IMR-90 (cell line): ENCODE measurements at regions not wholly inside any gene's neighbourhood (a gene's known extent, or its start where the extent isn't known, plus 50 kb on each side); places are given as distances from the start of the nearest gene placed in this dataset.

Experiments used
- ATAC-seq: fragments of 200-7000 bp; cut with Tn5 transposase; 2 replicates; pipeline ENCODE4 v1.9.1; 2020; ENCODE audit warnings: low read depth, mild to moderate bottlenecking, moderate library complexity
- BruUV-seq: library from RNA; stranded (reverse); fragments of 400-500 nt; replicated peaks from 2 replicates; lab custom pipeline; 2021; lab: Mats Ljungman, UMichigan
- CTCF ChIA-PET: fragments of 300-600 bp; formaldehyde crosslinking; extraction: SDS; loops from one replicate; lab custom pipeline; 2021; ENCODE audit warnings: antibody characterized with exemption; lab: Yijun Ruan, JAX
- POLR2A ChIA-PET: fragments of 300-600 bp; sonication (Branson Sonifier 250); formaldehyde crosslinking; loops from one replicate; lab custom pipeline; 2022; ENCODE audit warnings: antibody characterized with exemption; ENCODE audit not compliant: unreplicated experiment; lab: Charles Lee
- DNase-seq: peaks from one replicate; pipeline ENCODE4 v3.0.0; 2013
- H2AFZ ChIP-seq: replicated peaks from 2 replicates; pipeline ENCODE3; 2013; ENCODE audit warnings: low read length, mild to moderate bottlenecking; ENCODE audit not compliant: poor library complexity
- H2AK5ac ChIP-seq: 2 replicates; pipeline ENCODE4 v1.6.1; 2013; ENCODE audit warnings: low read depth, low read length, inconsistent platforms
- H2AK9ac ChIP-seq: replicated peaks from 2 replicates; pipeline ENCODE3; 2013; ENCODE audit warnings: mild to moderate bottlenecking, low read depth, low read length, moderate library complexity; ENCODE audit not compliant: poor library complexity
- H2BK120ac ChIP-seq: 2 replicates; pipeline ENCODE4 v1.6.1; 2013; ENCODE audit warnings: low read depth, low read length, inconsistent platforms
- H2BK15ac ChIP-seq: 3 replicates; pipeline ENCODE4 v1.6.1; 2013; ENCODE audit warnings: low read depth, low read length, inconsistent platforms
- H2BK20ac ChIP-seq: 2 replicates; pipeline ENCODE4 v1.6.1; 2013; ENCODE audit warnings: low read depth, mild to moderate bottlenecking, inconsistent platforms, low read length, moderate library complexity
- H2BK5ac ChIP-seq: 2 replicates; pipeline ENCODE4 v1.6.1; 2013; ENCODE audit warnings: mild to moderate bottlenecking, low read depth, low read length, inconsistent platforms; ENCODE audit not compliant: poor library complexity, severe bottlenecking
- H3K14ac ChIP-seq: replicated peaks from 2 replicates; pipeline ENCODE4 v1.6.1; 2013; ENCODE audit warnings: low read depth, low read length, inconsistent platforms
- H3K18ac ChIP-seq: 2 replicates; pipeline ENCODE4 v1.6.1; 2013; ENCODE audit warnings: low read depth, low read length, control low read depth
- H3K23ac ChIP-seq: 2 replicates; pipeline ENCODE4 v1.6.1; 2013; ENCODE audit warnings: low read depth, low read length, inconsistent platforms
- H3K27ac ChIP-seq: 2 replicates; pipeline ENCODE4 v1.5.1; 2013; ENCODE audit warnings: mild to moderate bottlenecking, control low read depth, low read length; ENCODE audit not compliant: insufficient read depth
- H3K27me3 ChIP-seq: 2 replicates; pipeline ENCODE4 v1.6.1; 2013; ENCODE audit warnings: low read length; ENCODE audit not compliant: control insufficient read depth, insufficient read depth
- H3K36me3 ChIP-seq: 2 replicates; pipeline ENCODE4 v1.6.1; 2013; ENCODE audit warnings: low read length, mixed read lengths; ENCODE audit not compliant: control insufficient read depth, insufficient read depth
- H3K4ac ChIP-seq: 2 replicates; pipeline ENCODE4 v1.6.1; 2013; ENCODE audit warnings: low read depth, low read length, inconsistent platforms
- H3K4me1 ChIP-seq: 2 replicates; pipeline ENCODE4 v1.6.1; 2013; ENCODE audit warnings: low read length, mixed read lengths; ENCODE audit not compliant: control insufficient read depth, insufficient read depth
- H3K4me2 ChIP-seq: 2 replicates; pipeline ENCODE4 v1.6.1; 2013; ENCODE audit warnings: low read depth, mild to moderate bottlenecking, control low read depth, low read length, moderate library complexity
- H3K4me3 ChIP-seq: 2 replicates; pipeline ENCODE4 v1.5.1; 2013; ENCODE audit warnings: low read depth, mild to moderate bottlenecking, control low read depth, low read length, moderate library complexity; ENCODE audit not compliant: insufficient read depth
- H3K56ac ChIP-seq: 2 replicates; pipeline ENCODE4 v1.6.1; 2013; ENCODE audit warnings: low read length, inconsistent platforms; ENCODE audit not compliant: insufficient read depth; ENCODE audit errors: extremely low read depth
- H3K79me1 ChIP-seq, 2 experiments: 2 replicates each; pipeline ENCODE4 v1.6.1; 2013; ENCODE audit warnings: low read length in 2 of 2, inconsistent platforms in 1 of 2, low read depth in 1 of 2
- H3K9ac ChIP-seq: 2 replicates; pipeline ENCODE4 v1.6.1; 2013; ENCODE audit warnings: low read depth, low read length, control low read depth
- H3K9me1 ChIP-seq: 2 replicates; pipeline ENCODE4 v1.6.1; 2013; ENCODE audit warnings: low read length, inconsistent platforms; ENCODE audit not compliant: insufficient read depth
- H3K9me3 ChIP-seq: 2 replicates; pipeline ENCODE4 v1.6.1; 2013; ENCODE audit warnings: low read length; ENCODE audit not compliant: control insufficient read depth, insufficient read depth
- H4K20me1 ChIP-seq: 2 replicates; pipeline ENCODE4 v1.6.1; 2013; ENCODE audit warnings: low read length, inconsistent platforms; ENCODE audit not compliant: insufficient read depth
- H4K5ac ChIP-seq: 2 replicates; pipeline ENCODE4 v1.6.1; 2013; ENCODE audit warnings: mild to moderate bottlenecking, low read depth, low read length, control low read depth
- H4K8ac ChIP-seq, 2 experiments: 2 replicates each; pipeline ENCODE4 v1.6.1; 2013; ENCODE audit warnings: low read depth in 2 of 2, low read length in 2 of 2, control low read depth in 1 of 2, inconsistent platforms in 1 of 2
- H4K91ac ChIP-seq: 2 replicates; pipeline ENCODE4 v1.6.1; 2013; ENCODE audit warnings: low read depth, low read length, inconsistent platforms; ENCODE audit not compliant: insufficient read depth
- BHLHE40 ChIP-seq: fragments of 150-350 bp; IDR thresholded peaks from 2 replicates; pipeline ENCODE4 v1.6.1; 2016; ENCODE audit warnings: mild to moderate bottlenecking, low read depth, low read length
- CEBPB ChIP-seq: IDR thresholded peaks from 2 replicates; pipeline ENCODE4 v1.6.1; 2012; ENCODE audit warnings: low read depth, low read length, improper control_type of control experiment
- CHD1 ChIP-seq: IDR thresholded peaks from 2 replicates; pipeline ENCODE4 v1.6.1; 2012; ENCODE audit warnings: low read depth, low read length, improper control_type of control experiment
- MAZ ChIP-seq: IDR thresholded peaks from 2 replicates; pipeline ENCODE4 v1.6.1; 2012; ENCODE audit warnings: low read depth, mild to moderate bottlenecking, low read length, improper control_type of control experiment, moderate library complexity, borderline replicate concordance
- MXI1 ChIP-seq: IDR thresholded peaks from 2 replicates; pipeline ENCODE4 v1.6.1; 2012; ENCODE audit warnings: low read depth, mild to moderate bottlenecking, low read length, moderate library complexity, borderline replicate concordance
- NFE2L2 ChIP-seq: fragments of 150-350 bp; IDR thresholded peaks from 2 replicates; pipeline ENCODE4 v1.6.1; 2016; ENCODE audit warnings: low read depth, mild to moderate bottlenecking, low read length
- WGBS, 2 experiments: methylation state at CpG; one replicate each; pipeline versions ENCODE4 v1.1.5 to v1.1.7; 2013; ENCODE audit warnings: missing lambda C conversion rate in 2 of 2; ENCODE audit not compliant: insufficient read length in 1 of 2; ENCODE audit errors: extremely low coverage in 2 of 2; 5-methylcytosine and 5-hydroxymethylcytosine counted together
- dilution Hi-C: fragments of 300-500 bp; cut with HindIII; formaldehyde crosslinking; loops from one replicate; pipeline ENCODE4 v1.14.3; 2018; ENCODE audit warnings: low sequenced_read_pairs; ENCODE audit not compliant: unreplicated experiment
- in situ Hi-C: fragments of 300-500 bp; cut with MboI; formaldehyde crosslinking; loops from 3 replicates; pipeline ENCODE4 v1.14.3; 2019; ENCODE audit warnings: low sequenced_read_pairs, inconsistent platforms, mixed read lengths
- intact Hi-C: fragments of 100-400 bp; cut with micrococcal nuclease; formaldehyde crosslinking; loops from 2 replicates; pipeline ENCODE4 v1.10.0; 2022
- TF ChIP-seq, protein P1 (sequence below): fragments of 150-350 bp; IDR thresholded peaks from 2 replicates; pipeline ENCODE4 v1.6.1; 2017; ENCODE audit warnings: mild to moderate bottlenecking, antibody characterized with exemption, low read length, low read depth
- TF ChIP-seq, protein P2 (sequence below): fragments of 150-350 bp; IDR thresholded peaks from 2 replicates; pipeline ENCODE4 v1.6.1; 2016; ENCODE audit warnings: low read depth, mild to moderate bottlenecking, low read length, moderate library complexity, borderline replicate concordance

- TF ChIP-seq MAZ (no peak), MXI1 (no peak), BHLHE40 (no peak), NFE2L2 (no peak), CHD1 (no peak), CEBPB (no peak)
- TF ChIP-seq, protein P1, sequence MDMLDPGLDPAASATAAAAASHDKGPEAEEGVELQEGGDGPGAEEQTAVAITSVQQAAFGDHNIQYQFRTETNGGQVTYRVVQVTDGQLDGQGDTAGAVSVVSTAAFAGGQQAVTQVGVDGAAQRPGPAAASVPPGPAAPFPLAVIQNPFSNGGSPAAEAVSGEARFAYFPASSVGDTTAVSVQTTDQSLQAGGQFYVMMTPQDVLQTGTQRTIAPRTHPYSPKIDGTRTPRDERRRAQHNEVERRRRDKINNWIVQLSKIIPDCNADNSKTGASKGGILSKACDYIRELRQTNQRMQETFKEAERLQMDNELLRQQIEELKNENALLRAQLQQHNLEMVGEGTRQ = no peak
- TF ChIP-seq, protein P2, sequence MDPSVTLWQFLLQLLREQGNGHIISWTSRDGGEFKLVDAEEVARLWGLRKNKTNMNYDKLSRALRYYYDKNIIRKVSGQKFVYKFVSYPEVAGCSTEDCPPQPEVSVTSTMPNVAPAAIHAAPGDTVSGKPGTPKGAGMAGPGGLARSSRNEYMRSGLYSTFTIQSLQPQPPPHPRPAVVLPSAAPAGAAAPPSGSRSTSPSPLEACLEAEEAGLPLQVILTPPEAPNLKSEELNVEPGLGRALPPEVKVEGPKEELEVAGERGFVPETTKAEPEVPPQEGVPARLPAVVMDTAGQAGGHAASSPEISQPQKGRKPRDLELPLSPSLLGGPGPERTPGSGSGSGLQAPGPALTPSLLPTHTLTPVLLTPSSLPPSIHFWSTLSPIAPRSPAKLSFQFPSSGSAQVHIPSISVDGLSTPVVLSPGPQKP = no peak
- no peak overlapping the region for H3K23ac ChIP-seq
- no peak overlapping the region for H3K56ac ChIP-seq
- H3K27me3 ChIP-seq = no peaks in the 10 kb centered on the region
- WGBS, 2 experiments = no CpG with 5 or more reads among the region's 1 CpG
- H3K4me2 ChIP-seq = no peak overlapping the region
- H2BK120ac ChIP-seq = no peak overlapping the region
- intact Hi-C loops = no loop called here
- H4K91ac ChIP-seq = no peak overlapping the region
- H3K79me1 ChIP-seq = no peaks in the 10 kb centered on the region
- no peak overlapping the region for H2AFZ ChIP-seq
- in situ Hi-C loops = no loop called here
- no peaks in the 10 kb centered on the region for H3K9me1 ChIP-seq
- H3K18ac ChIP-seq = no peak overlapping the region
- no peak overlapping the region for H3K9ac ChIP-seq
- no peaks in the 10 kb centered on the region for H3K9me3 ChIP-seq
- no peak overlapping the region for H2BK20ac ChIP-seq
- BruUV-seq = no TSS peak
- H4K20me1 ChIP-seq = no peaks in the 10 kb centered on the region
- H2BK15ac ChIP-seq = no peak overlapping the region
- H2BK5ac ChIP-seq = no peak overlapping the region
- H2AK9ac ChIP-seq = no peak overlapping the region
- no peak overlapping the region for H4K8ac ChIP-seq
- no peak overlapping the region for H3K4ac ChIP-seq
- H3K14ac ChIP-seq = no peak overlapping the region
- ATAC-seq = no peak
- CTCF ChIA-PET = interaction anchor here (1.0 kb wide), 1 partner anchor 13 kb away, joined by 3 read pairs; no protein-coding TSS in a partner anchor
- H2AK5ac ChIP-seq = no peak overlapping the region
- dilution Hi-C loops = no loop called here
- H3K36me3 ChIP-seq = no peaks in the 10 kb centered on the region
- H3K4me3 ChIP-seq = no peak overlapping the region
- H3K27ac ChIP-seq = no peak overlapping the region
- POLR2A ChIA-PET = no interaction called here
- DNase-seq = no peak
- H3K4me1 ChIP-seq = no peaks in the 10 kb centered on the region
- no peak overlapping the region for H4K5ac ChIP-seq
These were observed 225.4 kb upstream of the CAND1 start for GRCh38 chr12:67043771-67044170.
